ENCODE measurements at regions not wholly inside any gene's neighbourhood (a gene's known extent, or its start where the extent isn't known, plus 50 kb on each side); places are given as distances from the start of the nearest gene placed in this dataset.
"Not testable (repeated sequence)": the region's sequence is repeated elsewhere in the genome, so short reads cannot be mapped to it uniquely, and the experiment has no call there.

DNA sequence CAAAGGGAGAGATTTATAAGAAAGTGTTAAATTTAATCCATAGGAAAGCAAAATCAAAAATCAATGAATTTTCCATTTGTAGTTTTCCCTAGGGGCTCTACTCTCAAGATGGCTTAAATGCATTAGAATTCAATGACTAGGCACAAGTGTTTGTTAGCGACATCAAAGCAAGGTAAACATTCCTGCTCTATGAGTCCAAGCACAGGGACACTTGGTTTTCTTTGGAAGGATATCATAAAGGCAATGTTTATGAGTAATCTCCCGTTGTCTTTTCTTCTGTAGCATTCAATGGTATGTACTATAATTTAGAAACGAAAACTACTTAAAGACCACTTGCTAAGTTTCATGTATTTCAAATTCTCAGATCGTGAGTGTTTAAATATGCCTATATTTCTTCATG, 54.8 kb upstream of the ZNF717 start:
- not testable (repeated sequence) for DNase-seq (ENCODE audit: low read depth in 2 of 2)

DNA sequence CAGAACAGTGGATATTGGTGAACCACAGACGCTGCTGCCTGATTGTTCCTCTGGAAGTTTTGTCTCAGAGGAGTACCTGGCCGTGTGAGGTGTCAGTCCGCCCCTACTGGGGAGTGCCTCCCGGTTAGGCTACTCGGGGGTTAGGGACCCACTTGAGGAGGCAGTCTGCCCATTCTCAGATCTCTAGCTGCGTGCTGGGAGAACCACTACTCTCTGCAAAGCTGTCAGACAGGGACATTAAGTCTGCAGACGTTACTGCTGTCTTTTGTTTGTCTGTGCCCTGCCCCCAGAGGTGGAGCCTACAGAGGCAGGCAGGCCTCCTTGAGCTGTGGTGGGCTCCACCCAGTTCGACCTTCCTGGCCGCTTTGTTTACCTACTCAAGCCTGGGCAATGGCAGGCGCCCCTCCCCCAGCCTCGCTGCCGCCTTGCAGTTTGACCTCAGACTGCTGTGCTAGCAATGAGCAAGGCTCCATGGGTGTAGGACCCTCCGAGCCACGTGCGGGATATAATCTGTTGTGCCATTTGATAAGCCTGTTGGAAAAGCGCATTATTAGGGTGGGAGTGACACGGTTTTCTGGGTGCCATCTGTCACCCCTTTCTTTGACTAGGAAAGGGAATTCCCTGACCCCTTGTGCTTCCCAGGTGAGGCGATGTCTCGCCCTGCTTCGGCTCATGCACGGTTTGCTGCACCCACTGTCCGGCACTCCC, 65.1 kb upstream of the ZNF717 start:
- not testable (repeated sequence) for DNase-seq (ENCODE audit: low read depth in 2 of 2)

DNA sequence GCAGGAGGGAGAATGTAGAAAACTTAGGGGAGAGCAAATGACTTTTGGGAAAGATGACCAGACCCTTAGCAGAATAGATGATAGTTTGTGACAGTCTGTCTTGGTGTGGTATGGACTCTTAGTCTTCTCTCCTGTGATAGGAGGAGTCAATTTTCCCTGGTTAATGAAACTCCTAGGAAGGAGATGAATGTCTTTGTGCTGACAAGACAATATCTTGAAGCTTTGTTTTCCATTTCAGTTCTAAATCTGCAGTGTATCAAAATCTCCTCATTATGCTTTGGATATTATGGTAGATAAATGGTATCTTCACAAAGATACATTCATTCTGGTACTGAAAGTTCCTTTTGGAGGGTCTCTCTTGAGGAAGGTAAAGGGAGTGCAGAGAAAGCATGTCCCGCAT, 77.8 kb upstream of the ZNF717 start:
- no peak for DNase-seq (ENCODE audit: low read depth in 2 of 2)

DNA sequence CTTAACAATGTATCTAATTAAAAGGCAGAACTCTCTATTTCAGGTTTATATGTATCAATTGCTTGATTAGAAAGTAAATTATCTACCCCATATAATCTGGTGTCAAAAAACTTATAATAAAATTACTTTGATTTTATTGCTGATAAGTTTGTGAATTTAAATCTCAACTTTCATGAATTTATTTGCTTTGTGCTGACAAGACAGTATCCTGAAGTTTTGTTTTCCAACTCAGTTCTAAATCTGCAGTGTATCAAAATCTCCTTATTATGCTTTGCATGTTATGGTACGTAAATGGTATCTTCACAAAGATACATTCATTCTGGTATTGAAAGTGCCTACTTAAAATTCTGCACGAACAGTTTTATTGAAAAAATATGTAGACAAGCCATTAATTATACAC, 78.5 kb upstream of the ZNF717 start:
- no peak for DNase-seq (ENCODE audit: low read depth in 2 of 2)

DNA sequence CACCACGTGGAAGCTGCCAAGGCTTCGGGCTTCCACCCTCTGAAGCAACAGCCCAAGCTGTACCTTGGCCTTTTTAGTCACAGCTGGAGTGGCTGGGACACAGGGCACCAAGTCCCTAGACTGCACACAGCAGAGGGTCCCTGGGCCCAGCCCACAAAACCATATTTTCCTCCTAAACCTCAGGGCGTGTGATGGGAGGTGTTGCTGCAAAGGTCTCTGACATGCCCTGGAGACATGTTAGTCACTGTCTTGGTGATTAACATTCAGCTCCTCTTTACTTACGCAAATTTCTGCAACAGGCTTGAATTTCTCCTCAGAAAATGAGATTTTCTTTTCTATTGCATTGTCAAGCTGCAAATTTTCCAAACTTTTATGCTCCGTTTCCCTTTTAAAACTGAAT, 98.4 kb upstream of the ZNF717 start:
- DNase-seq (ENCODE audit: low read depth in 2 of 2), result not testable (repeated sequence)

DNA sequence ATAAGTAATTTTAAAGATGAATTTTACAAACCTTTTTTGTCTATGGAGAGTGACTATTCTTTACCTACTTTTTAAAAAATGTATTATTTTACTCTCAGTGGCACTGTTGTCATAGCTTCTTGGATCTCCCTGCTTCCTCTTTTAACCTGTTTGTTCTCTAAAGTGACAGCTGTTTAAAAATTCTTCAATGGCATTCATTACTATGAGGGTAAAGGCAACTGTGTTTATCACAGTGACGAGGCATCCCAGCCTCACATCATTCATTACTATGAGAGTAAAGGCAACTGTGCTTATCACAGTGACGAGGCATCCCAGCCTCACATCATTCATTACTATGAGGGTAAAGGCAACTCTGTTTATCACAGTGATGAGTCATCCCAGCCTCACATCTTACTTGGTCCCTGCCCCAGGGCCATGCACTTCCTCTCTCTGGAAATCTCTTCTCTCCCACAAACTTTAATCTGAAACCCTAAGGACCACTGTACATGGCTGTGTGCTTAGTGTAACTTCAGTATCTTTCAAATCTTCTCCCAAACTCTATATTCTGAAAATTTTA, 101.7 kb upstream of the ZNF717 start:
- DNase-seq (ENCODE audit: low read depth in 2 of 2), result no peak

DNA sequence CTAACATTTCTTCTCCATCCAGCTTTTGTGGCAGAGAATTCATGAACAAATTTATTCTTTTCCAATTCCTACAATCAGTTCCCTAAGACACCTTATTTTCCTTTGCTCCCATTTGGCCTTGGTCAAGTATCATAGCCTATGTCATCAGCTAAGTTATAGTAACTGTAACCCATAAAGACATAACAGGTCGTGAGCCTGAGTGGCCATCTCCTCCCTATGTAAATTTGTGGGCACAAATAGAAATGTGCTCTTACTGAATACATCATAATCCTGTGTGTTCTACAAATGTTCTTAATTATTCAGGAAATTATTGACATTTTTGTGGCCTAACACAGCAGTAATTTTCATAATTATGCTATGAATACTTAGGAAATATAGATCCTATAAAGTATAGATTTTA, 108.9 kb upstream of the ZNF717 start:
- no peak for DNase-seq (ENCODE audit: low read depth in 2 of 2)

DNA sequence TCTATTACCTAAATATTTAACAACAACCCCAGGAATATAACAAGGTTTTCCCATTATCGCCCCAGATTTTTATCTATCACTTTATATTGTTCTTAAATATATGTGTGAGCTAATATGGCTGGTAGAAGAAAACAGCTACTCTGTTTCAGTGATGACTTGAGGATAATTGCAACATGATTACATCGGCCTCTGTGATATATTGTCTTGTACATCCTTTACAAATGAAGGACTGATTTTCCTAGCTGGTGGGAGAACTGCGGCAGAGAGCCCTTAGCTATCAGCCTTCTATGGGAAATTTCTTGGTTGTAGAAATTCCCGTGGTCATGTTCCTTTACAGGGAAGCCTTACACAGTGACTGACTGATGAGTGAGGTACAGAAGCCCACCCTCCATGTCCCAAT, 110.9 kb upstream of the ZNF717 start:
- DNase-seq (ENCODE audit: low read depth in 2 of 2), result no peak

DNA sequence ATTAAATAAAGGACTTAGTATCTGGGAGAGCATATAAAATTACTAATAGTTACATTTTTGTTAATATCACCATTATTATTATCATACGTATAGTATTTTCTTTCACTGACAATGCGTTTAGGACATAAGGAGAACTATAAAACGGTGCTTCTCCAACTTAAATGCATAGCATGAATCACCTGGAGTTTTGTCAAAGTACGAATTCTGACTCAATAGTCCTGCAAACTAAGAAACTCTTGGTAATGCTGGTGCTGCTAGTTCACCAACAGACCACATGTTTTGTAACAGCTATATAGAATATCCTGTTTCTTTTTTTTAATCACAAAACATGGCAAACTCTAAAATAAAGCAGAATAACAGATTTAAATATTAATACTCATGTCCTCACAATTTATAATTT, 116.1 kb upstream of the ZNF717 start:
- DNase-seq (ENCODE audit: low read depth in 2 of 2), result not testable (repeated sequence)

DNA sequence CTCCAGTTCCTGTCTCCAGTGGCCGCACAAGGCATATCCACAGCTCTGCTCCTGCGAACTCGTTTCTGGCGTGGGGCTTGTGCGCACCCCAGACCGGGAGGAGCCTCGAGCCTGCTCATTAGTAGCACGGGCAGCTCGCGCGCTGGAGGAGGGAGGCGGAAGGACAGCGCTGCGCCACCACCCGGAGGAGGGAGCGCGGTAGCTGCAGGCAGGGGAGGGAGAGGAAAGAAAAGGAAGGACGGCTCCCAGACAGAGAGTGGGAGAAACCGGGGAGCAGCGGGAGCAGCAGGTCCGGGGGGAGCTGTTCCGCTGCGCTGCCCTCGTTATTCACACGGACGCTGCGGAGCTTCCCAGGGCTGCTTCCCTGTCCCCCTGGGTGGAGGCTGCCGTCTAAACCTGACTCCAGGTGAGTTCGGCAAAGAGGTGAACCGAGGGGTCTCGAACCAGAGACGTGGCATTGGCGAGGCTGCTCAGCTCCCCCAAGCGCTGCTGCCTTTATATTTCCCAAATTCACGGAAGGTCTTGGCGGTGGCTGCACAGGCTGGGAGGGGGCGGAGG, 121.3 kb upstream of the ZNF717 start:
- DNase-seq (ENCODE audit: low read depth in 2 of 2), result no peak

DNA sequence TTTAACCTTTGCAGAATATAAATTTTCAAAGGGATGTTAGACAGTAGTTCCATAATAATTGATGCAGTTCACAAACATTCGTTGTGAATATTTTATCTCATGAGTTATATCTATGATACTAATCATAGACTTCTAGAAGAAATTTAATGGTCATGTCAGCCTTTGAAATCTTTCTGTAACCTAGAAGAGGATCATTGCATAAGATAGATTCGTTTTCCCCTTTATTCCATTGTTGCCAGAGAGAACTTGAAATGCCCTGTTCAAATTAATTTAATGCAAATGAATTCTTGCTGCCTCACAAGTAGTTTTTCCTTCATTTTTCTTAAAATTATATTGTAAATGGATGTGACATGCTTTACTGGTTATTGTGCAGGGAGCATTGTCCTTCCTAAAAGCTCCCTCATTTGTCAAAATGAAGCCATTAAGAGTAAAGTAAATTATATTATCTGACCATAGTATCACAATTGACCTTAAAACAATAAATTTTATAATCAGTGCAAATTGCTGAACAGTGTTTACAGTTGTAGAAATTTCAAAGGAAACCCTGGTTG, 128.5 kb upstream of the ZNF717 start:
- DNase-seq (ENCODE audit: low read depth in 2 of 2), result no peak

DNA sequence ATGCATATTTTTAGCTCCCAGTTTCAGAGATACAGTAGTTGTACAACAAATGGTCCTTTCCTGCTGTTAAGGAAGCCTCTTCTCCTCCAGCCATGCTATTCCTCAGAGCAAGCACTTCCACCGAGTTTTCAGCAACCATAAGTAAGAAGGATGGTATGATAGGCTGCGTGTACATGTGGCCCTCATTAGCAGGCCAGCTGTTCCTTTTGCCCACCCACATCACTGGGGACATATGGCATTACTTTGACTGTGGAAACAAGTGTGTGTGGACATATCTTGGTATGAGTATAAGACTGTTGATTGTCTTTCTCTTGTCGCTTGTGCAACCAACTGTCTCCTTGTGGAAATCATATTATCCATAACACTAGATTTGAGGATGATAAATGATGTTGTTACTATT, 129.4 kb upstream of the ZNF717 start:
- DNase-seq (ENCODE audit: low read depth in 2 of 2), result not testable (repeated sequence)

DNA sequence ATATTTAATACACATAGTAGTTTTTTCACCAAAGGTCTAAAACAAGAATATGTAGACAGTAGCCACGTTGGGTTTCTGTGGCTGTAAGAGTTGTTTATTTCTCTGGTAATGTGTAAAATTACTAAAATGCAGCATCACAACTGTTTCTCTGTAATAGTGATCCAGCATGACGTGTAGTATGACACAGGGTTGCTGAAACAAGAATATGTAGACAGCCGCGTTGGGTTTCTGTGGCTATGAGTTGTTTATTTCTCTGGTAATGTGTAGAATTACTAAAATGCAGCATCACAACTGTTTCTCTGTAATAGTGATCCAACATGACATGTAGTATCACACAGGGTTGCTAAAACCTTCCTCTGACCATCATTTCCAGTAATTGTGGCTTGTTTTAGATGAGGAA, 153.6 kb upstream of the ZNF717 start:
- DNase-seq (ENCODE audit: low read depth in 2 of 2), result no peak

DNA sequence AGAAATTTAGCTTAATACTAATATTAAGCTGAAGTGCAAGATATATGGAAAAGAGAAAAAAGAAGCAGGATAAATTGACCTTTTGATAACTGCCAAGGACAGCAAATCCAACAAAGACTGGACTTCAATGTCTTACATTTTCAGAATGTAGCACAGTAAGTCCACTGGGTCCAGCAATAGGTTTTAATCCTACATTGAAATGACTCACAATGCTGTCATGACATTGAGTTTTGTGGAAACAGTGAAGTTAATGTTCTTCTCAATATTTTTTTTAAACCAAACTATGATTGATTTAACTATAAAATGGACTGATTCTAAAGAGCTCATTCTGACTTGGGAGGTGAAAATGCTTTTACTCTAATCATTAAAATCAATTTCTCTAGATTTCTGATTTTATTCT, 166.6 kb upstream of the ZNF717 start:
- DNase-seq (ENCODE audit: low read depth in 2 of 2), result no peak

DNA sequence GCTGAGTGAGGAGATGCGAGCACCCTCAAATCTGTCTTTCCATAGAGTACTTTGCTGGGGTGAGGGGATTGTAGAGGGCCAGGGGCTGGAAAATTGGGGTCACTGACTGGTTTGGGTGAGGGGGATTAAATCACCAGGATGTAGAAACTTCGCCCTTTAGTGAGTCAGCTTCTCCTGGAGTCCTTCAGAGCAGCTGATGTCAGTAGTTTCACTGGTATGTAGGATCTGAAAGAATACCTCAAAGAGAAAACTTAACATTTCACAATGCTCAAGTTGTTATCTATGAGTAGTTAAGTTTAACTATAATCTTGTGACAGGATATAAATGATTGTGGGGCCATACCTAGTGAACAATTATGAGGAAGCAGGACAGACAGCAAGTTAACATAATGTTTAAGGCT, 174.7 kb upstream of the ZNF717 start:
- not testable (repeated sequence) for DNase-seq (ENCODE audit: low read depth in 2 of 2)

DNA sequence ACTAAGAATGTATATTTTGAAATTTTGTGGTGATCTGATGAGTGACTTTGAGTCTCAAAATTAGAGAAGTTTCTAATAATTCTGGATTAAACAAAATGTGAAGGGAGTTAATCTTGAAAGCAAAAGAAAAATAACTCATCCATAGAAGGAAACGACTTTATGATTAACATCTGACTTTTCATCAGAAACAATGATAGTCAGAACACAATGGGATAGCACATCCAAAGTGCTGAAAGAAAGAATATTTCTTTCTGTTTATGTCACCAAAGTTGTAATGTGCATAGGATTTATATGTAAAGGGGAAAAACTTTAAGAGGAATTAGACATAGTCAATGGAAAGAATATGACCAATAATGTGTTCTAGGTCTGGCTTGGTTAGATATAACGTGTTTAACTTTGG, 176.7 kb upstream of the ZNF717 start:
- not testable (repeated sequence) for DNase-seq (ENCODE audit: low read depth in 2 of 2)

DNA sequence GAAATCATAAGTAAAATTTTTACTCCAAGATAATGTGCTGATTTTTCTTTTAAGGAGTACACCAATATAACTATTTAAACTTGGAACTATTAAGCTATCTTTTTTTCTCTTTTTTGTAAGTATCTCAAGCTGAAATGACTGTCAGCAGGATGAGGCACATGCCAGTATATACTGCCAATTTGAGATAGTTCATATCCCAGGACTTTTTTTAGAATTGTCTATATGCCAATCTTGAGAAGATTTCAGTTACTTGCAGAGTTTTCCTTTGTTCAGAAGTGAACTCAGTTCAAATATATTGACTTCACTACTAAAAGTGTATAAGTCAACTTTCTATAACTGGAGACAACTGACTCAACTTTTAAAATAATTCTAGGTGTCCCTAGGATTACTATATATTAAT, 181.7 kb upstream of the ZNF717 start:
- DNase-seq (ENCODE audit: low read depth in 2 of 2), result no peak

DNA sequence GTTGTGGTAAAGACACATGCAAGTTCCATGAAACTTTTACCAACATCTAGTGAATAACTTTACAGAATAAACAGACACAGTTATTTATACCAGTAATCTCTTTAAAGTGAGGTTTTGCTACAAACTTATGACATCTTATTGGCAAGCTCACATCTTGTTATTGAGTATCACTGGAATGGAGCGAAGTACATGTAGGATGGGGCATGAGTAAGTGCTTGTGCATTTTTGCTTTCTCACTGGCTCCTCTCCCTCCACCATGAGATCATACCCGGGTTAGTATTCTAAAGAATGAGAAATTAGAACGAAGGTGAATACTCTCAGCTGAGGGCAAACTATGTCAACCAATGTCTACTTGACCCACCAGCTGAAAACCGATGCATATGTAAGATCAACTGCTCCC, 193.3 kb upstream of the ZNF717 start:
- no peak for DNase-seq (ENCODE audit: low read depth in 2 of 2)

DNA sequence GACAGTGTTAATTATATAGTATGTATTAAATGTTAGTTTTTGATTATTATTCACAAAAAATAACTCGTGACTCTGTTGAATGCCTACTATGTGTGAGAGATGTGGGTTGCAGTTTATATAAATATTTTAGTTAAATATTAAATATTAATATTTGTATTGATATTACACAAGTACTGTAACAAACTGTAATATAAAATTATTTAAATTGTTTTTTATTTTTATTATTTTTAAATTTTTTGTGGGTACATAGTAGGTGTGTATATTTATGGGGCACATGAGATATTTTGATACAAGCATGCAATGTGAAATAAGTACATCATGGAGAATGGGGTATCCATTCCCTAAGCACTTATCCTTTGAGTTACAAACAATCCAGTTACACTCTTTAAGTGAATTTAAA, 196.1 kb upstream of the ZNF717 start:
- DNase-seq (ENCODE audit: low read depth in 2 of 2), result no peak

DNA sequence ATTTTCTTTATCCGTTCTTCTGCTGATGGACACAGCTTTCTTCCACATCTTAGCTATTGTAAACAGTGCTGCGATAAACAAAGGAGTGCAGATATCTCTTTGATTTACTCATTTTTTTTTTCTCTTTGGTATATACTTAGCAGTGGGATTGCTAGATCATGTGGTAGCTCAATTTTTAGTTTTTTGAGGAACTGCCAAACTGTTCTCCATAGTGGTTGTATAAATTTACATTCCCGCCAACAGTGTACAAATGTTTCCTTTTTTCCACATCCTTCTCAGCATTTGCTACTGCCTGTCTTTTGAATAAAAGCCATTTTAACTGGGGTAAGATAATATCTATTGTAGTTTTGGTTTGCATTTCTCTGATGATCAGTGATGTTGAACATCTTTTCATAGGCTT, 196.8 kb upstream of the ZNF717 start:
- DNase-seq (ENCODE audit: low read depth in 2 of 2), result no peak

DNA sequence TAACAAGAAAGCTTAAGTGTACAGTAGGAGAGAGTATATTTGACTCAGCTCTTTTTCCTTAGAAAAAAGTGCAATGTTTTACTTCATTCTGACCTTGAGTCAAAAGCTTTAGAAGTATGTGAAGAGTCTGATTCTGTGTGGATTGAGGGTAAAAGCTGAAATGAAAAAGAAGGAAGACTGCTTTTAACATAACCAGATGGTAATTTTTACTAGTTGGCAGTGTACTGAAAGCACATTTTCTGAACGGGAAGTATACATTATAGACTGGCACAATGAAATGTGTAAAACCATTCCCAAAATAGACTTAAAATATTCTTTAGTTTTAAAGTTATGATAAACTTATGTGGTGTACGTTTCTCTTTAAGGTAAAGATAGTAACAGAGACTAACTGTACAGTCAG, 197.8 kb upstream of the ZNF717 start:
- no peak for DNase-seq (ENCODE audit: low read depth in 2 of 2)

DNA sequence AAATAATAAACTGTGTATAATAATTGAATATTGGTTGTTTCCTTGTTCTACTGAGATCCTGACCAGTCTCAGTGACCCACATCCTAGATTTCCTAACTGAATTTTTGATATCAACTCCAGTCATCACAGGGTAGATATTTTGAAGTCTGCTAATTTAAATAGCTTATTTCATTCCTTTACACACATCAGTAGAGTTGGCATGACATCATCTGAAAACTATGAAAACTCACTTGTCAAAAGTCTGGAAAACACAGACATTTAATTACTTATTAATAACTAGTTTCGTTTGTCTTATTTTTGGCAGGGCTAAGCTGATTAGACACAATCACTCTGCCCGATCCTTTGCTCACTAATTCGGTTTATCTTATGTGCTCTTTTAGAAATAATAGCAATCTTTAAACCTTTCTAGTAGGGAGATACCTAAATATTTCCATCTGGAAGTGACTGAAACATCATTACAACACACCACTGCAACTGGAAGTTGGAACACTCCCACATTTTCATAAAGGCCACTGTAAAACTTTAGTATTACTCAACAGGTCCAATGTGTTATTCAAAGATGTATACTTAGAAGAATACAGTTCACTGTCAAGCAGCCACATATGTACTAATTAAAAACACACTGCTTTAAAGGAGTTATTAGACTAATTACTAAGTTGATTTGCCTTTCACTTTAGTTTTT, 198.4 kb upstream of the ZNF717 start:
- DNase-seq (ENCODE audit: low read depth in 2 of 2), result no peak

DNA sequence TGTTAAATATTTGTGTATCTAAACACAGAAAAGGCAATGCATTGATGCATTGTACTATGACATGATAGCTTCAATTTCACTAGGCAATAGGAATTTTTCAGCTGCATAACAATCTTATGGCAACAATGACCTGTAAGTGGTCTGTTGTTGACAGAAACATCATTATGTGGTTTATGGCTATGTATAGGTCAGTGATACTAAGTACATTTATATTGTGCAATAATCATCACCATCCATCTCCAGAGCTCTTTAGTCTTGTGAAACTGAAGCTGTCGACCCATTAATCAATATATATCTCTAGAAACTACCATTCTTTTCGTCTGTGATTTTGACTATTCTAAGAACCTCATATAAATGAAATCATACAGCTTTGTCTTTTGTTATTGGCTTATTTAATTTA, 200.1 kb upstream of the ZNF717 start:
- DNase-seq (ENCODE audit: low read depth in 2 of 2), result no peak
